Heart left ventricle (tissue), 16 donors: ENCODE measurements at regions not wholly inside any gene's neighbourhood (a gene's known extent, or its start where the extent isn't known, plus 50 kb on each side); places are given as distances from the start of the nearest gene placed in this dataset.

ENCODE experiments used
- ATAC-seq, 4 donors: fragments of 200-7000 bp; cut with Tn5 transposase; one replicate each; pipeline ENCODE4 v1.9.1; 2020 to 2022; ENCODE audit warnings: moderate library complexity in 4 of 4, mild to moderate bottlenecking in 3 of 4, moderate number of reproducible peaks in 1 of 4
- DNase-seq, 5 donors: peaks; one replicate each; pipeline ENCODE4 v3.0.0-alpha.2; 2020
- H3K27ac ChIP-seq, 12 donors: fragments of 200-600 bp; sonication (generic) in 4 of 12; one replicate each; pipeline versions ENCODE4 v1.5.0 to v1.8.0; 2016 to 2022; ENCODE audit warnings: mild to moderate bottlenecking in 2 of 12
- H3K27me3 ChIP-seq, 9 donors: fragments of 200-600 bp; sonication (generic) in 2 of 9; one replicate each; pipeline versions ENCODE4 v1.5.1 to v1.8.0; 2016 to 2022; ENCODE audit warnings: mild to moderate bottlenecking in 3 of 9
- H3K36me3 ChIP-seq, 9 donors: fragments of 200-600 bp; sonication (generic) in 2 of 9; one replicate each; pipeline versions ENCODE4 v1.5.0 to v1.8.0; 2018 to 2022; ENCODE audit warnings: mild to moderate bottlenecking in 2 of 9
- H3K4me1 ChIP-seq, 12 donors: fragments of 200-600 bp; sonication (generic) in 4 of 12; one replicate each; pipeline versions ENCODE4 v1.5.0 to v1.8.0; 2016 to 2022; ENCODE audit warnings: mild to moderate bottlenecking in 3 of 12
- H3K4me3 ChIP-seq, 12 donors: fragments of 200-600 bp; sonication (generic) in 4 of 12; one replicate each; pipeline versions ENCODE4 v1.5.0 to v1.8.0; 2017 to 2022; ENCODE audit warnings: mild to moderate bottlenecking in 9 of 12, moderate library complexity in 4 of 12
- H3K9me3 ChIP-seq, 12 donors: fragments of 200-600 bp; sonication (generic) in 4 of 12; one replicate each; pipeline versions ENCODE4 v1.5.0 to v1.8.0; 2016 to 2022; ENCODE audit warnings: mild to moderate bottlenecking in 1 of 12
- POLR2A ChIP-seq, 2 donors: fragments of 450-650 bp; IDR thresholded peaks; one replicate each; pipeline ENCODE4 v1.6.1; 2017; ENCODE audit warnings: antibody characterized with exemption in 2 of 2, mild to moderate bottlenecking in 2 of 2, moderate library complexity in 2 of 2
- WGBS, 4 donors: extraction: QIAGEN DNeasy Blood & Tissue Kit in 2 of 4; methylation state at CpG; one replicate each; pipeline versions ENCODE4 v1.1.5 to v1.1.7; 2013 to 2018; 5-methylcytosine and 5-hydroxymethylcytosine counted together
- intact Hi-C, 10 donors: fragments of 100-400 bp; cut with DNase I; formaldehyde crosslinking; loops; one replicate each; pipeline versions ENCODE4 v1.11.1 to v1.14.2; 2022
- TF ChIP-seq, protein P1 (sequence below), 12 donors: fragments of 200-600 bp; sonication (generic) in 4 of 12; IDR thresholded peaks; one replicate each; pipeline versions ENCODE4 v1.5.0 to v1.8.0; 2018 to 2022; ENCODE audit warnings: antibody characterized with exemption in 12 of 12, mild to moderate bottlenecking in 5 of 12
- donor health status: ischemic (EF 13 %, LVEDD 7.1; RV severe dilation, severe dysfunction).
- donor health status: healthy with polysubstance abuse.
- donor health status: DM: no; HTN: yes; CAD: no.
- donor health status: DM: no; HTN: no; CAD: no.
- donor health status: ischemic (EF 25% LVEDD 6.9; RV normal size, moderate dysfunction).
- donor health status: ischemic (EF 25% LVEDD 5.7; RV mildly dilated, moderate dysfunction).
- donor health status: healthy.
- donor health status: DM: yes; HTN: yes; CAD: no.
- donor health status: ischemic (EF 35%, LVEDD 5.7; RV mildly dilated, moderate dysfunction).
- donor health status: nonischemic (EF 11% LVEDD 7.7; RV severe dilation, severe dysfunction).
- donor health status: DM: yes; HTN: yes; CAD: no.
- donor health status: PGD.
- donor health status: ischemic (EF 29% LVEDD 5.4; RV normal size, mild dysfunction).
- donor health status: nonischemic (EF 23%, LVEDD 6.1; RV moderate dilation, normal function).

DNA sequence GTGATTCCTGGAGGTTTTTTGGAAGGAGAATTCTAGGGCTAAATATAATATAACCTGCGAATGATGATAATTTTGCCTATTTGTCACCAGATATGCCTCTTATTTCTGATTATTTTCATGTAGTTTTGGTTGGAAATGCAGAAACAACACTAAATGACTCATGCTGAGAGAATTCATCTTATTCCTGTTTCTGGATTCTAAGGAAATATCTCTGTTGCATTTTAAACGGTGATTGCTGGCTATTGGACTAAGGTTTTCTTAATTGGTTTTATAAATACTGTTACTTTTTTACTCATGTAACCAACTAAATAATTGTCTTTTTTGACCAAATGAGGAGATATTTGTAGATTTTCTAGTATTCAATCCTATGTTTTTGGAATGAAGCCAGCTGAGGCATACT lies 204.9 kb upstream of the NPSR1 start:
- Histone ChIP-seq H3K4me3 (no peak overlapping the region), H3K36me3 (no peaks in the 10 kb centered on the region), H3K27me3 (no peaks in the 10 kb centered on the region), H3K27ac (no peak overlapping the region), H3K4me1 (no peaks in the 10 kb centered on the region), H3K9me3 (peaks cover 0 to 7% (median 0%) of the 10 kb centered on the region in 12 donors)
- no peak for ATAC-seq
- intact Hi-C loops: no loop called here
- no peak for TF ChIP-seq POLR2A (IDR thresholded peaks at IDR 0.05)
- TF ChIP-seq, protein P1, sequence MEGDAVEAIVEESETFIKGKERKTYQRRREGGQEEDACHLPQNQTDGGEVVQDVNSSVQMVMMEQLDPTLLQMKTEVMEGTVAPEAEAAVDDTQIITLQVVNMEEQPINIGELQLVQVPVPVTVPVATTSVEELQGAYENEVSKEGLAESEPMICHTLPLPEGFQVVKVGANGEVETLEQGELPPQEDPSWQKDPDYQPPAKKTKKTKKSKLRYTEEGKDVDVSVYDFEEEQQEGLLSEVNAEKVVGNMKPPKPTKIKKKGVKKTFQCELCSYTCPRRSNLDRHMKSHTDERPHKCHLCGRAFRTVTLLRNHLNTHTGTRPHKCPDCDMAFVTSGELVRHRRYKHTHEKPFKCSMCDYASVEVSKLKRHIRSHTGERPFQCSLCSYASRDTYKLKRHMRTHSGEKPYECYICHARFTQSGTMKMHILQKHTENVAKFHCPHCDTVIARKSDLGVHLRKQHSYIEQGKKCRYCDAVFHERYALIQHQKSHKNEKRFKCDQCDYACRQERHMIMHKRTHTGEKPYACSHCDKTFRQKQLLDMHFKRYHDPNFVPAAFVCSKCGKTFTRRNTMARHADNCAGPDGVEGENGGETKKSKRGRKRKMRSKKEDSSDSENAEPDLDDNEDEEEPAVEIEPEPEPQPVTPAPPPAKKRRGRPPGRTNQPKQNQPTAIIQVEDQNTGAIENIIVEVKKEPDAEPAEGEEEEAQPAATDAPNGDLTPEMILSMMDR (IDR thresholded peaks at IDR 0.05): no peak
- WGBS, 4 donors: 57 to 66% (median 63%) methylated on average over 2 of the region's 2 CpGs
- DNase-seq: no peak

DNA sequence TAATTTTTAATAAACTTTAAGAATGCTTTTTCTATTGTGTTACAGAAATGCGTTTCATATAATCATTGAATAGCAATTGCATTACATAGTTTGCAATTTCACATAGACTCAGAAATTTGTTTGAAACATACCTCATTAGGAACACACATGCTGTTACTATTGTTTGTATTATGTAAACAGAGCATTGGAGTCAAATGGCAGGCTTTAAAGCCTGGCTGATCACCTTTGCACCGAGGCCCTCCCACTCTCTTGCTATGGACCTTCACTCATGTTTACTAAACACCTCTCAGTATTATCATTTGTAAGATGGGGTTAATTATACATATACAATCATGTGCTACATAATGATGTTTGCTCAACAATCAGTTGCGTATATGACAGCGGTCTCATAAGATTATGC lies 203.6 kb upstream of the NPSR1 start:
- no peaks in the 10 kb centered on the region for H3K4me1 ChIP-seq
- no peak overlapping the region for H3K4me3 ChIP-seq
- no peaks in the 10 kb centered on the region for H3K27me3 ChIP-seq
- no peak for ATAC-seq
- intact Hi-C loops: no loop called here
- H3K9me3 ChIP-seq: peaks cover 0 to under 1% (median 0%) of the 10 kb centered on the region in 12 donors
- H3K27ac ChIP-seq: no peak overlapping the region
- H3K36me3 ChIP-seq: no peaks in the 10 kb centered on the region
- no peak for DNase-seq
- WGBS, 4 donors: 83 to 87% (median 85%) methylated on average over 4 of the region's 4 CpGs
- TF ChIP-seq, protein P1 (IDR thresholded peaks at IDR 0.05): no peak
- no peak for TF ChIP-seq POLR2A (IDR thresholded peaks at IDR 0.05)

DNA sequence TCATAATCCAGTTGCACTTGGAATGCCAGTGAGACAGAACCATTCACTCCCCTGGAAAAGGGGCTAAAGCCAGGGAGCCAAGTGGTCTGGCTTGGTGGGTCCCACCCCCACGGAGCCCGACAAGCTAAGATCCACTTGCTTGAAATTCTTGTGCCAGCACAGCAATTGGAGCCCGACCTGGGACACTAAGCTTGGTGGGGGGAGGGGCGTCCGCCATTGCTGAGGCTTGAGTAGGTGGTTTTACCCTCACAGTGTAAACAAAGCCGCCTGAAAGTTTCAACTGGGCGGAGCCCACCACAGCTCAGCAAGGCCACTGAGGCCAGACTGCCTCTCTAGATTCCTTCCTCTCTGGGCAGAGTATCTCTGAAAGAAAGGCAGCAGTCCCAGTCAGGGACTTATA lies 200.7 kb upstream of the NPSR1 start:
- TF ChIP-seq, protein P1 (IDR thresholded peaks at IDR 0.05): no peak
- TF ChIP-seq POLR2A (IDR thresholded peaks at IDR 0.05): no peak
- 77 to 83% (median 81%) methylated on average over 7 of the region's 7 CpGs for WGBS, 4 donors
- H3K9me3 ChIP-seq: no peaks in the 10 kb centered on the region

DNA sequence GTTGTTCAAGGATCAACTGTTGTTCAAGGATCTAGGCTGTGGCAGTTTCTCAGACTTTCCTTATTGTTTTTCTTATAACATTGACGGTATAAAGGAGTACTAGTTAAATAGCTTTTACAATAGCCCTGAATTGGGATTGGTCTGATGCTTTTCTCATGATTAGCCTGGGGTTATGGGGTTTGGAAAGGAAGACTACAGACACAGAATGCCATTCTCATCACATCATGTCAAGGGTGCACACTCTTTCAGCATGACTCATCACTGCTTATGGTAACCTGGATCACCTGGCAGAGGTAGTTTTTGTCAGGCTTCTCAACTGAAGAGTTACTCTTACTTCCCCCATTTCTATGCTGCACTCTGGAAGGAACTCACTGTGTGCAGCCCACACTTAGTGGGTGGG lies 194.2 kb upstream of the NPSR1 start:
- Histone ChIP-seq H3K9me3 (peaks cover 0 to 21% (median 0%) of the 10 kb centered on the region in 12 donors), H3K27ac (no peak overlapping the region), H3K27me3 (no peaks in the 10 kb centered on the region), H3K4me1 (no peaks in the 10 kb centered on the region), H3K4me3 (no peak overlapping the region), H3K36me3 (no peaks in the 10 kb centered on the region)
- no peak for TF ChIP-seq POLR2A (IDR thresholded peaks at IDR 0.05)
- TF ChIP-seq, protein P1 (IDR thresholded peaks at IDR 0.05): no peak
- 85 to 91% (median 89%) methylated on average over 1 of the region's 1 CpG for WGBS, 4 donors
- no peak for ATAC-seq
- intact Hi-C loops: no loop called here
- no peak for DNase-seq

More for the DNA sequence above, 200.7 kb upstream of the NPSR1 start:
- no peak for ATAC-seq
- no peak overlapping the region for H3K27ac ChIP-seq
- DNase-seq: peak in 1 of 5 donors; percentile 35
- H3K36me3 ChIP-seq: no peaks in the 10 kb centered on the region
- H3K4me1 ChIP-seq: no peaks in the 10 kb centered on the region
- intact Hi-C loops: no loop called here
- no peaks in the 10 kb centered on the region for H3K27me3 ChIP-seq
- no peak overlapping the region for H3K4me3 ChIP-seq
